PC-3 (cell line): ENCODE measurements at regions not wholly inside any gene's neighbourhood (a gene's known extent, or its start where the extent isn't known, plus 50 kb on each side); places are given as distances from the start of the nearest gene placed in this dataset.

ENCODE experiments used
- ATAC-seq: fragments of 200-7000 bp; cut with Tn5 transposase; 2 replicates; pipeline ENCODE4 v1.9.1; 2020; ENCODE audit warnings: mild to moderate bottlenecking, moderate library complexity
- BruUV-seq: library from RNA; stranded (reverse); fragments of 400-500 nt; replicated peaks from 2 replicates; lab custom pipeline; 2021; lab: Mats Ljungman, UMichigan
- CTCF ChIA-PET: fragments of 300-600 bp; sonication (Branson Sonifier 250); formaldehyde crosslinking; loops from one replicate; lab custom pipeline; 2022; ENCODE audit warnings: antibody characterized with exemption; lab: Charles Lee
- POLR2A ChIA-PET: fragments of 300-600 bp; sonication (Branson Sonifier 250); formaldehyde crosslinking; loops from one replicate; lab custom pipeline; 2022; ENCODE audit warnings: antibody characterized with exemption; ENCODE audit not compliant: unreplicated experiment; lab: Charles Lee
- DNase-seq: peaks from one replicate; pipeline ENCODE4 v3.0.0-alpha.2; 2015
- H2AFZ ChIP-seq: fragments of 300-600 bp; sonication (generic); 2 replicates; pipeline ENCODE4 v1.6.0; 2016; ENCODE audit warnings: antibody characterized with exemption, low read length
- H3F3A ChIP-seq: fragments of 300-600 bp; sonication (generic); one replicate; pipeline ENCODE4 v1.6.0; 2017; ENCODE audit warnings: antibody characterized with exemption, low read length, control low read depth, mild to moderate bottlenecking; ENCODE audit not compliant: unreplicated experiment
- H3K27ac ChIP-seq: fragments of 300-600 bp; sonication (generic); 2 replicates; pipeline ENCODE4 v1.5.1; 2016; ENCODE audit warnings: mild to moderate bottlenecking, low read length
- H3K27me3 ChIP-seq: fragments of 300-600 bp; sonication (generic); 2 replicates; pipeline ENCODE4 v1.6.1; 2016; ENCODE audit warnings: low read length, mixed read lengths
- H3K36me3 ChIP-seq: fragments of 300-600 bp; sonication (generic); 2 replicates; pipeline ENCODE4 v1.6.1; 2016; ENCODE audit warnings: low read depth, mixed run types, low read length, mixed read lengths
- H3K4me1 ChIP-seq: fragments of 300-600 bp; sonication (generic); 2 replicates; pipeline ENCODE4 v1.5.1; 2016; ENCODE audit warnings: low read length; ENCODE audit not compliant: insufficient read depth
- H3K4me2 ChIP-seq: fragments of 300-600 bp; sonication (generic); 2 replicates; pipeline ENCODE4 v1.6.0; 2016; ENCODE audit warnings: low read length
- H3K4me3 ChIP-seq: fragments of 300-600 bp; sonication (generic); 2 replicates; pipeline ENCODE4 v1.5.1; 2016; ENCODE audit warnings: mild to moderate bottlenecking, low read length, mixed read lengths
- H3K79me2 ChIP-seq: fragments of 300-600 bp; sonication (generic); 2 replicates; pipeline ENCODE4 v1.6.1; 2017; ENCODE audit warnings: low read length, mixed read lengths
- H3K9ac ChIP-seq: fragments of 300-600 bp; sonication (generic); 2 replicates; pipeline ENCODE4 v1.6.0; 2016; ENCODE audit warnings: mild to moderate bottlenecking, low read length
- H3K9me2 ChIP-seq: fragments of 300-600 bp; sonication (generic); replicated peaks from 2 replicates; pipeline ENCODE4 v1.6.1; 2016; ENCODE audit warnings: mixed run types, low read length, mixed read lengths
- H3K9me3 ChIP-seq: fragments of 300-600 bp; sonication (generic); 2 replicates; pipeline ENCODE4 v1.6.1; 2016; ENCODE audit warnings: low read length, mixed read lengths
- H4K20me1 ChIP-seq: fragments of 300-600 bp; sonication (generic); 2 replicates; pipeline ENCODE4 v1.6.1; 2016; ENCODE audit warnings: low read length, mixed read lengths
- CTCF ChIP-seq: fragments of 300-600 bp; sonication (generic); conservative IDR thresholded peaks from 2 replicates; pipeline ENCODE4 v1.5.1; 2017; ENCODE audit warnings: antibody characterized with exemption, low read depth, mild to moderate bottlenecking, low read length
- EZH2 ChIP-seq: fragments of 300-600 bp; sonication (generic); IDR thresholded peaks from one replicate; pipeline ENCODE4 v1.6.1; 2017; ENCODE audit warnings: antibody characterized with exemption, mild to moderate bottlenecking, low read length; ENCODE audit not compliant: unreplicated experiment
- EZH2phosphoT487 ChIP-seq: fragments of 300-600 bp; sonication (generic); IDR thresholded peaks from 2 replicates; pipeline ENCODE4 v1.6.1; 2018; ENCODE audit warnings: mild to moderate bottlenecking, antibody characterized with exemption, low read length, borderline replicate concordance
- intact Hi-C: fragments of 100-400 bp; cut with micrococcal nuclease; formaldehyde crosslinking; loops from 2 replicates; pipeline ENCODE4 v1.9.0; 2023

GRCh38 chr1:101338714-101339430 lies 102.1 kb downstream of the S1PR1 start:
- Histone ChIP-seq H3K9ac (no peak overlapping the region), H3K79me2 (no peaks in the 10 kb centered on the region), H3K36me3 (no peaks in the 10 kb centered on the region), H3K4me1 (peaks cover 3% of the 10 kb centered on the region; the same call in 1 of the 2 replicates), H3K27me3 (peaks cover 49% of the 10 kb centered on the region), H3K27ac (no peak overlapping the region), H2AFZ (no peak overlapping the region), H3F3A (no peaks in the 10 kb centered on the region), H4K20me1 (no peaks in the 10 kb centered on the region), H3K9me2 (no peaks in the 10 kb centered on the region), H3K9me3 (no peaks in the 10 kb centered on the region), H3K4me2 (no peak overlapping the region), H3K4me3 (no peak overlapping the region)
- intact Hi-C loops: no loop called here
- CTCF ChIA-PET: no interaction called here
- POLR2A ChIA-PET: no interaction called here
- ATAC-seq: peak; percentile 45; the same call in 1 of the 2 replicates
- no TSS peak for BruUV-seq
- peak; percentile 74 for DNase-seq
- no peak for TF ChIP-seq EZH2phosphoT487
- TF ChIP-seq CTCF: no peak
- no peak for TF ChIP-seq EZH2

GRCh38 chr1:101344745-101345144 lies 107.9 kb downstream of the S1PR1 start:
- Histone ChIP-seq H3K9me2 (no peaks in the 10 kb centered on the region), H3K79me2 (no peaks in the 10 kb centered on the region), H3K4me2 (no peak overlapping the region), H3K9me3 (no peaks in the 10 kb centered on the region), H3K4me1 (no peaks in the 10 kb centered on the region), H3K36me3 (no peaks in the 10 kb centered on the region), H3K4me3 (no peak overlapping the region), H2AFZ (no peak overlapping the region), H4K20me1 (no peaks in the 10 kb centered on the region), H3K9ac (no peak overlapping the region), H3K27me3 (peaks cover 86% of the 10 kb centered on the region), H3K27ac (no peak overlapping the region), H3F3A (no peaks in the 10 kb centered on the region)
- ChIA-PET POLR2A (no interaction called here), CTCF (no interaction called here)
- TF ChIP-seq EZH2phosphoT487 (no peak), EZH2 (no peak)
- ATAC-seq: no peak
- DNase-seq: no peak
- BruUV-seq: no TSS peak
- intact Hi-C loops: no loop called here

- no peak overlapping the region for H2AFZ ChIP-seq
These were observed 109.6 kb downstream of the S1PR1 start for GRCh38 chr1:101346419-101346818.

More at GRCh38 chr1:101346419-101346818, 109.6 kb downstream of the S1PR1 start:
- ChIA-PET POLR2A (no interaction called here), CTCF (no interaction called here)
- intact Hi-C loops: no loop called here
- Histone ChIP-seq H3K36me3 (no peaks in the 10 kb centered on the region), H3F3A (no peaks in the 10 kb centered on the region), H3K27ac (no peak overlapping the region), H3K9me3 (no peaks in the 10 kb centered on the region), H3K27me3 (peaks cover 73% of the 10 kb centered on the region), H3K79me2 (no peaks in the 10 kb centered on the region), H3K9ac (no peak overlapping the region), H3K4me3 (peak overlapping the region; percentile 32), H3K9me2 (no peaks in the 10 kb centered on the region), H3K4me2 (peak overlapping the region; percentile 52), H3K4me1 (no peaks in the 10 kb centered on the region), H4K20me1 (no peaks in the 10 kb centered on the region)
- TF ChIP-seq EZH2 (no peak), EZH2phosphoT487 (no peak), CTCF (no peak)
- no peak for ATAC-seq
- no TSS peak for BruUV-seq
- DNase-seq: no peak
